Esophagus muscularis mucosa (tissue), 4 donors: ENCODE measurements at regions not wholly inside any gene's neighbourhood (a gene's known extent, or its start where the extent isn't known, plus 50 kb on each side); places are given as distances from the start of the nearest gene placed in this dataset.
A peak's percentile ranks its signal among the peaks of the same experiment; 100 is the strongest.

Source experiments
- DNase-seq: peaks from one replicate; pipeline ENCODE4 v3.0.0-alpha.2; 2017; ENCODE audit errors: extremely low spot score
- H3K27ac ChIP-seq, 4 donors: fragments of 200-600 bp; sonication (generic); replicated peaks in 1 of 4; 1 replicate in 3 of 4; 2 replicates in 1 of 4; pipeline ENCODE4 v1.5.1; 2016 to 2019; ENCODE audit warnings: mild to moderate bottlenecking in 1 of 4
- H3K27me3 ChIP-seq, 4 donors: fragments of 200-600 bp; sonication (generic); one replicate each; pipeline versions ENCODE4 v1.5.1 to v1.6.0; 2016 to 2019
- H3K36me3 ChIP-seq, 4 donors: fragments of 200-600 bp; sonication (generic); one replicate each; pipeline ENCODE4 v1.5.1; 2016 to 2019
- H3K4me1 ChIP-seq, 4 donors: fragments of 200-600 bp; sonication (generic); one replicate each; pipeline ENCODE4 v1.5.1; 2016 to 2019
- H3K4me3 ChIP-seq, 4 donors: fragments of 200-600 bp; sonication (generic); 1 replicate in 2 of 4; 2 replicates in 2 of 4; pipeline ENCODE4 v1.5.1; 2016 to 2019; ENCODE audit warnings: mild to moderate bottlenecking in 4 of 4, moderate library complexity in 1 of 4
- H3K9me3 ChIP-seq, 4 donors: fragments of 200-600 bp; sonication (generic); 1 replicate in 3 of 4; 2 replicates in 1 of 4; pipeline ENCODE4 v1.5.1; 2016 to 2019
- EP300 ChIP-seq: sonication (generic); formaldehyde crosslinking; IDR thresholded peaks from one replicate; pipeline ENCODE4 v1.6.1; 2017; ENCODE audit warnings: antibody characterized with exemption
- POLR2A ChIP-seq: fragments of 450-650 bp; IDR thresholded peaks from one replicate; pipeline ENCODE4 v1.6.1; 2017; ENCODE audit warnings: antibody characterized with exemption, moderate library complexity, mild to moderate bottlenecking, low read depth
- POLR2AphosphoS5 ChIP-seq, 2 donors: sonication (generic); formaldehyde crosslinking; IDR thresholded peaks; one replicate each; pipeline ENCODE4 v1.6.1; 2017; ENCODE audit warnings: antibody characterized with exemption in 2 of 2
- WGBS: methylation state at CpG from one replicate; pipeline ENCODE4 v1.1.5; 2018; 5-methylcytosine and 5-hydroxymethylcytosine counted together
- intact Hi-C: fragments of 100-400 bp; cut with DNase I; formaldehyde crosslinking; loops from one replicate; pipeline ENCODE4 v1.15.1; 2023
- TF ChIP-seq, protein P1 (sequence below), 3 experiments: fragments of 200-600 bp in 2 of 3; fragments of 450-650 bp in 1 of 3; sonication (generic) in 2 of 3; IDR thresholded peaks; one replicate each; pipeline ENCODE4 v1.5.1; 2017 to 2019; ENCODE audit warnings: antibody characterized with exemption in 3 of 3, mild to moderate bottlenecking in 2 of 3, moderate library complexity in 1 of 3

DNA sequence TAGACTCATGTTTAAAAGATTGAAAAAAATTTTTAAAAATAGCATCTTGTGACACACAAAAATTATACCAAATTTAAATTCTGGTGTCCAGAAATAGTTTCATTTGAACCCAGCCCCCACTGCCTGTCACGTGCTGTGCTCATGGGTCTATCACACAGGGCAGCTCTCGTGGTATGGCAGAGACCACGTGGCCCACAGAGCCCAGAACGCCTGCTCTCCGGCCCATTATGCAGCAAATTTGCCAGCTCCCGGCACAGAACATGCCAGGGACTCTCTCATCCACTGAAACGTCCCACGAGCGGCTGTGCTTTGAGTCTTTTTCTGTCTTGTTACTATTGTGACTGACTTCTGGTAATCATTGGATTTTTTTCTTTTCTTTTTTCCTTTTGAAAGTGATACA is 224.3 kb downstream of the TTLL2 start:
- Histone ChIP-seq H3K27me3 (no peaks in the 10 kb centered on the region), H3K36me3 (no peaks in the 10 kb centered on the region), H3K27ac (peak overlapping the region in 1 of 4 donors; percentile 23), H3K9me3 (peaks cover 0 to 4% (median 0%) of the 10 kb centered on the region in 4 donors), H3K4me1 (peaks cover 18 to 33% (median 26%) of the 10 kb centered on the region in 4 donors), H3K4me3 (no peak overlapping the region)
- 89% methylated on average over 9 of the region's 9 CpGs for WGBS
- TF ChIP-seq EP300: no peak
- TF ChIP-seq, protein P1, sequence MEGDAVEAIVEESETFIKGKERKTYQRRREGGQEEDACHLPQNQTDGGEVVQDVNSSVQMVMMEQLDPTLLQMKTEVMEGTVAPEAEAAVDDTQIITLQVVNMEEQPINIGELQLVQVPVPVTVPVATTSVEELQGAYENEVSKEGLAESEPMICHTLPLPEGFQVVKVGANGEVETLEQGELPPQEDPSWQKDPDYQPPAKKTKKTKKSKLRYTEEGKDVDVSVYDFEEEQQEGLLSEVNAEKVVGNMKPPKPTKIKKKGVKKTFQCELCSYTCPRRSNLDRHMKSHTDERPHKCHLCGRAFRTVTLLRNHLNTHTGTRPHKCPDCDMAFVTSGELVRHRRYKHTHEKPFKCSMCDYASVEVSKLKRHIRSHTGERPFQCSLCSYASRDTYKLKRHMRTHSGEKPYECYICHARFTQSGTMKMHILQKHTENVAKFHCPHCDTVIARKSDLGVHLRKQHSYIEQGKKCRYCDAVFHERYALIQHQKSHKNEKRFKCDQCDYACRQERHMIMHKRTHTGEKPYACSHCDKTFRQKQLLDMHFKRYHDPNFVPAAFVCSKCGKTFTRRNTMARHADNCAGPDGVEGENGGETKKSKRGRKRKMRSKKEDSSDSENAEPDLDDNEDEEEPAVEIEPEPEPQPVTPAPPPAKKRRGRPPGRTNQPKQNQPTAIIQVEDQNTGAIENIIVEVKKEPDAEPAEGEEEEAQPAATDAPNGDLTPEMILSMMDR (IDR thresholded peaks at IDR 0.05): no peak
- TF ChIP-seq POLR2A: no peak
- TF ChIP-seq POLR2AphosphoS5 (IDR thresholded peaks at IDR 0.05): no peak
- DNase-seq: no peak
- intact Hi-C loops: no loop called here

DNA sequence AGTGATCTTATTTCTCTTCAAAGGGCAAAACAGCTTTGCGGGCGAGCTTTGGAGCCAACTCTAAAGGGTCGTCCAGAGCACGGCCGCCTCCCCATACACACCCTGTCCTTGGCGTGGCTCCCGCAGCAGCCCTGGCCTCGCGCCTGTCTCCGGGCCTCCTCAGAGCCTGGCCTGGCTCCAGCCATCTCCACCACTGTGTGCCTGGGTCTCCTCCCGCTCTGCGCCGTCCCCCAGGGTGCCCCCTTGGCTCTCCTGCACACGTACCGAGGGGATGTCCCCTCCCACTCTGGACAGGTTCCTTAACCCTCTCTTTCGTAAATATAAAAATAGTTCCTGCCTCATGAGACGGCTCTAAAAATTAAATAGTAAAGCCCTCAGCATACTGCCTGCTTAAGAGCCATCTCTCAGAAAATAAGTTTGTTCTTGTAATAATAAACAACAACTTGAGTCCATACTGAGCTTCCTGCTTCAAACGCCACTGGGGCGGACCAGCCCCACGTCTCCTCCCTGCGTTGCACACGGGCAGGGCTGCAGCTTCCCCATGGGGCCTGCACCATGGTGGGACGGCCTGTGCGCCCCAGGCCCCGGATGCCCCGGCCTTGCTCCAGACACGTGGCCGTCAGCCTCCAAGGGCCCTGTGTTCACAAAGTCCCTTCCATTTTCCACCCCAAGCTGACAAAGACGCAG is 226.2 kb downstream of the TTLL2 start:
- WGBS: 15% methylated on average over 20 of the region's 29 CpGs

DNA sequence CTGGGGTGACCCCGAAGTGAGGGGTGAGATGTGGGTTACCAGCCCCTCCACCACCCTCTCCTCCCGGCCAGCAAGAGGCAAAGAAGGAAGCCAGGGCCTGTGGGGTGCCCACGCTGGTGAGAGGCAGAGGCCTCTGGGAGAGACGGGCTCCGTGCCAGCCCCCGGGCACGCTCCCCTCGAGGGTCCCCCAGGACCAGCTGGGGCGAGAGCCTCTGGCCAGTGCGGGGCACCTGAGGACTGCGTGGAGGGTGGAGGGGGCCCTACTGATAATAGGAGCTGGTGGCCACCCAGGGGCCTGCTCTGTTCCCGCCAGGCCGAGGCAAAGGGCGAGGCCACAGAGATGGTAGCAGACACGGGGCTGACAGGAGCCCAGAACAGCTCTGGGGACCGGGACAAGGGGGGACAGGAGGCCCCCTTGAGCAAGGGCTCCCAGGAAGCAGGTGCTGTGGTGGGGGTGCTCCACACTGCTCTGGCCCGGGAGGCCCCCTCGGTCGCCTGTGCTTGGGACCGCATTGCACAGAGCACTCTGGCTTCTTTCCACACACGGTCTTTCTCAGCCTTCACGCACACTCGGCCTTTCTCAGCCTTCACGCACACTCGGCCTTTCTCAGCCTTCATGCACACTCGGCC is 226.9 kb downstream of the TTLL2 start:
- Histone ChIP-seq H3K4me1 (peaks cover 18 to 27% (median 22%) of the 10 kb centered on the region in 4 donors), H3K9me3 (peaks cover 0 to 16% (median 9%) of the 10 kb centered on the region in 4 donors), H3K27me3 (no peaks in the 10 kb centered on the region), H3K27ac (peak overlapping the region; percentile 38 to 72 (median 64)), H3K4me3 (no peak overlapping the region), H3K36me3 (no peaks in the 10 kb centered on the region)
- WGBS: 88% methylated on average over 10 of the region's 26 CpGs
- intact Hi-C loops: no loop called here
- DNase-seq: no peak
- TF ChIP-seq, protein P1 (IDR thresholded peaks at IDR 0.05): no peak
- TF ChIP-seq EP300 (no peak), POLR2AphosphoS5 (IDR thresholded peaks at IDR 0.05) (no peak), POLR2A (no peak)

More for the DNA sequence above, 226.2 kb downstream of the TTLL2 start:
- intact Hi-C loops: no loop called here
- Histone ChIP-seq H3K27ac (peak overlapping the region; percentile 38 to 72 (median 64)), H3K36me3 (no peaks in the 10 kb centered on the region), H3K9me3 (peaks cover 0 to 14% (median 5%) of the 10 kb centered on the region in 4 donors), H3K27me3 (no peaks in the 10 kb centered on the region), H3K4me1 (peaks cover 18 to 27% (median 22%) of the 10 kb centered on the region in 4 donors), H3K4me3 (peak overlapping the region in 1 of 4 donors; percentile 28)
- TF ChIP-seq POLR2AphosphoS5 (IDR thresholded peaks at IDR 0.05) (peak; percentile 29 to 46), POLR2A (no peak)
- no peak for DNase-seq

DNA sequence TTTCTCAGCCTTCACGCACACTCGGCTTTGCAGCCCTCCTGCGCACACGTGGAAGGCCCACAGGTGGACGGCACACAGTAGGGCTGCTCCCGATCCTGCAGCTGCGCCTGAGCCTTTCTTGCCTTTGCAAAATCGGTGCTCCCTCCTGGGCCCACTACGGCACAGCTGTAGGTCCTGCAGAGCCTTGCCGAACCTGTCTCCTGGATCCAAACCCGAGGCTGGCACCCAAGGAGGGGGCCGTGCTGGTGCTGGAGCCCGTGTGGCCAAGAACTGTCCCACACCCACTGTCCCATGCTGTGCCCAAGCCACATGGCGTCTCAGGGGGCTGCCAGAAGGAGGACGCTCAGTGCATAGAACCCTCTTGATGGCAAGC is 227.4 kb downstream of the TTLL2 start:
- no peak for DNase-seq
- H3K36me3 ChIP-seq: no peaks in the 10 kb centered on the region
- no peak overlapping the region for H3K27ac ChIP-seq
- TF ChIP-seq POLR2AphosphoS5 (IDR thresholded peaks at IDR 0.05): no peak
- peaks cover 0 to 15% (median 9%) of the 10 kb centered on the region in 4 donors for H3K9me3 ChIP-seq
- peaks cover 18 to 27% (median 22%) of the 10 kb centered on the region in 4 donors for H3K4me1 ChIP-seq
- H3K4me3 ChIP-seq: no peak overlapping the region
- H3K27me3 ChIP-seq: no peaks in the 10 kb centered on the region
- intact Hi-C loops: no loop called here
- 89% methylated on average over 14 of the region's 15 CpGs for WGBS

DNA sequence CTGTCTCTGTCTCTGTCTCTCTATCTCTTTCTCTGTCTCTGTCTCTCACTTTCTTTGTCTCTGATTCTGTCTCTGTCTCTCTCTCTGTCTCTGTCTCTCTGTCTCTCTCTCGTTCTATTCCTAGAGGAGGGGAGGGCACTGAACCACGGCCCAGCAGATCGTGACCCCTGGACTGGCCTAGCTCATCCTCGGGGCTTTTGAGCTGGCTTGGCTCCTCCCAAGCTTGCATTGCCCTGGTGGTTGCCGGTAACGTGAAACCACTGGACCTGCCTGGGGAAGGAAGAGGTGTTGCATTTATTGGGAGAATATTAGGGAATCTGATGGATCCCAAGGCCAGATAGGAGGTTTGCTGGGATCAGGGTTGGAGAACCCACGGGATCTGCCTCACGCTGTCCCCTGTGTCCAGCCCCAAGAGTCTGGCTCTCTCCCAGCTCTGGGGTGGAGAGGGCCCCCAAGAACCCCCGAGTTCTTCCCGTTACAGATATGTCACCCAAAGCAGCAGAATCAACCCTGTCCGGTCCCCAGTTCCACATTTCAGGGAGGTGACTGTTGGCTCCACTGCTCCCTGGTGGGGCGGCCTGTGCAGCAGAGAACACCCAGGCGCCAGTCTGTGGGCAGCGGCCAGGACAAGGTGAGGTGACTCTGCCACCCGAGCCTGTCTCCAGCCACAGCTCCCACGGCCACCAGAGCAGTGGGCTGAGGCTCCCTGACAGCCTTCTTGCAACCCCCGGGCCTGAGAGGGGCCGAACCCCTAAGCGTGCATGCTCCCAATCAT is 228.3 kb downstream of the TTLL2 start:
- intact Hi-C loops: no loop called here
- H3K4me3 ChIP-seq: no peak overlapping the region
- H3K27me3 ChIP-seq: no peaks in the 10 kb centered on the region
- TF ChIP-seq POLR2A: no peak
- TF ChIP-seq, protein P1 (IDR thresholded peaks at IDR 0.05): no peak
- no peak for TF ChIP-seq POLR2AphosphoS5 (IDR thresholded peaks at IDR 0.05)
- no peak for TF ChIP-seq EP300
- DNase-seq: no peak
- peaks cover 18 to 23% (median 21%) of the 10 kb centered on the region in 4 donors for H3K4me1 ChIP-seq
- WGBS: 85% methylated on average over 8 of the region's 19 CpGs
- no peak overlapping the region for H3K27ac ChIP-seq
- no peaks in the 10 kb centered on the region for H3K36me3 ChIP-seq
- peaks cover 0 to 15% (median 9%) of the 10 kb centered on the region in 4 donors for H3K9me3 ChIP-seq
